ENCODE measurements at regions not wholly inside any gene's neighbourhood (a gene's known extent, or its start where the extent isn't known, plus 50 kb on each side); places are given as distances from the start of the nearest gene placed in this dataset.
"Not testable (repeated sequence)": the region's sequence is repeated elsewhere in the genome, so short reads cannot be mapped to it uniquely, and the experiment has no call there.

- DNase-seq = no peak
Measured at GRCh38 chr9:99489060-99489413, 267.0 kb downstream of the SEC61B start.

- no peak for DNase-seq
Measured at GRCh38 chr9:99490729-99491128, 268.6 kb downstream of the SEC61B start.

- DNase-seq = no peak
Measured at GRCh38 chr9:99491408-99492158, 269.5 kb downstream of the SEC61B start.

- DNase-seq = no peak
Measured at GRCh38 chr9:99497641-99498040, 275.6 kb downstream of the SEC61B start.

- not testable (repeated sequence) for DNase-seq
Measured at GRCh38 chr9:99498979-99499378, 276.9 kb downstream of the SEC61B start.

GRCh38 chr9:99505936-99506335 lies 283.9 kb downstream of the SEC61B start:
- no peak for DNase-seq

- DNase-seq = no peak
Measured at GRCh38 chr9:99506747-99507348, 284.8 kb downstream of the SEC61B start.

DNA sequence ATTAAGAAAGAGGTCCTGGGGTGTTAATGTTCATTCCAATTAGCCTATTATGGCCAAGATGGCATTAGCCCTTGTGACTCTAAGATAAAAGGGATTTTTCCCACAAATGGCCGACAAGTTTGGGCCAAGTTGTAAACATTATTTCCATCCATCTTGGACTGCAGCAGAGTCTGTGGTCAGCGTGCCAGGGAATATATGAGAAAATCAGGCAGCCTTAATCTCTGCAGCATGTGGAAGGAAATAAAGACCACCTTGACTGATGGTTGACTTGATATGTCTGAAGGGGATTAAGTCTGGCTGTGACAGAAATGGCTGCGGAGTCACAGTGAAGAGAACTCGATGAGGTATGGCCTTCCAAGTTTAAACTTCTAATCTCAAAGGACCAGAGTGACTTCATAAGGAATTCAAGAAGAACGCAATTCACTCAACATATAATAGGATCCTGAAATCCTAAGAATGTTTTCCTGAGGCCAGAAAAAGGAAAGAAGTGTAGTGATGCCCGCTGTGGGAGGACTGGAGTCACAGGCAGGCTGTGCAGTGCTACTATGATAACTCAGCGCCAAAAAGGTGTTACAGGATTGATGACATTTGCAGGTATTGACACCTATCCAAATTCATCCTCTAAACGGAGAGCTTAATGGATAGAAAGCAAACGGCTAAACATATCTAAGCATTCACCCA lies 287.1 kb downstream of the SEC61B start:
- DNase-seq = no peak

- DNase-seq = no peak
Measured at GRCh38 chr9:99509900-99510535, 287.9 kb downstream of the SEC61B start.

DNA sequence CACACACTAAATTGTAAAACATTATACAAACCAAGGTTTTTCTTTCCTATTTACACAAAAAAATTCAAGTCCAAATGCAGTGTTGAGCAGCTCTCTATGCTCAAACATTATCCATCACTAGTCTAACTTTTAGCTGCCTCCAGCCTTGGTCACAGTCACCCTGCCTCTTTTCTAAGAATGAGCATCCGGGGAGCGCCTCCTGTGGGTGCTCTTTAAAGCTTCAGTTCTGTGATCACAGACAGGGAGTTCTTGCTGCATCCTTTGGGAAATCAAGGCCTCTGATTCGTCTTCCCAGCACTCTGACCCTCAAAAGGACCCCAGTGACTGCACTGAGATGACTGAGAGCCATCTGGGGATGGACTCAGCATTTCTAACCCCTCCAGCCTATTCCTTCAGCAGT lies 289.6 kb downstream of the SEC61B start:
- no peak for DNase-seq

DNA sequence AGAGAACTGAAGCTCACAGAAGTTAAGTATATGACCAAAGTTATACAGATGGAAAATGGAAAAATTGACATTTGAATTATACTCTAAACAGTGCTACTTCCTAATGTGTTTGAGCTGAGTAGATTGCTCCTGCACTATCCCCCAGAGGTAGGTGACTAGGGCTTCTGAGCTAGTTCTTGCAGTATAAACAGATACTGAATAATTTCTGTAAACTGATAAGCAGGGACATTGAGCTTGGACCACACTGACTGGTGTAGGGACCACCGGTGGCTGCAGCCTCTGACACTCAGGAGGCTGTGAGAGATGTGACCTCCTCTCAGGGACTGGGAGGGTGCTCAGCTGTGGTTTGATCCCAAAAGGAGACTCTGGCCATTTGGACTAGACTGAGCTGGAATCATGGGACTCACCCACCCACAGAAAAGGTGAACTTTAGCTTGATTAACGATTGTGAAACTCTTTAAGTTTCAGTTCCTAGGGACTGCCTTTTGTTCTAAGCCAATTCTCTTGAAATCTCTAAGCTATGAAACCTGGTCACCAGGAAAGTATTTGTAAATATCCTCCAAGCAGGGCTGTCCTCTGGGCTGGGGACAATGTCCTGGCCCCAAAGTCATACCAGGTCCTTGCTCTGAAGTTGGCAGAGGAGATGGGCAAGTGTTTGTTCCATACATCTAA lies 291.5 kb downstream of the SEC61B start:
- no peak for DNase-seq

- DNase-seq = no peak
Measured at GRCh38 chr9:99515093-99515492, 293.0 kb downstream of the SEC61B start.

GRCh38 chr9:99515895-99516656 lies 294.0 kb downstream of the SEC61B start:
- no peak for DNase-seq

- no peak for DNase-seq
Measured at GRCh38 chr9:99516657-99517049, 294.6 kb downstream of the SEC61B start.

DNA sequence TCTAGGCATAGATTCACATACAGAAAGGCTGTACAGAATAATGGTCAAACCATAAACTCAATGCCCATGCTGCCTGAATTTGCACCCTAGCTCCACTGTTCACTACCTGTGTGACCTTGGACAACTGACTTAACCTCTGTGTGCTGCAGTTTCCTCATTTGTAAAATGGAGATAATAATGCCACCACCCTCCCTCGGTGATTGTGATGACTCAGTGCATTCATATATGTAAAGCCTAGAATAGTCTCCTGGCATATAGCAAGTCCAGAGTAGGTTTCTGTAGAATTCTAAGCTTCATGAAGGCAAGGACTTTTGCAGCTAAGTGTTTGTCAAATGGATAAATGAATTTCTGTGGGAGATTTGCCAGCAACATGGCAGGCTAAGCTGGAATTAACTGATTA lies 297.8 kb upstream of the NR4A3 start:
- DNase-seq = no peak

- DNase-seq = no peak
Measured at GRCh38 chr9:99531313-99531712, 290.4 kb upstream of the NR4A3 start.

DNA sequence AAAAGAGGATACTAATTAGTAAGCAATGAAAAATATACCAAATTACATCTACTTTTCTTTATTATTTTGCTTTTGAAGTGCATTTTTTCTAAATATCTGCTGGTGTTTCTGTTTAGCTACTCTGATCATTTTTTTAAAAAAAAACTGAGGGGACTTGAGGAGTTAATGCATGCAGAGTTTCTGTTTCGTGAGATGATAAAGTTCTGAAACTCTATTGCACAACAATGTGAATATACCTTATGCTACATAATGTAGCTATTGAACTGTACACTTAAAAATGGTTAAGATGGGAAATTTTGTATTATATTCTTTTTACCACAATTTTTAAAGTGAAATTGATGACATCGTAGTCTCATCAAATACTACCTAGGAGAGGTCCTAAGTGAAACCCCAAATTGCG lies 288.3 kb upstream of the NR4A3 start:
- no peak for DNase-seq

- DNase-seq = no peak
Measured at GRCh38 chr9:99537996-99538395, 283.7 kb upstream of the NR4A3 start.

DNA sequence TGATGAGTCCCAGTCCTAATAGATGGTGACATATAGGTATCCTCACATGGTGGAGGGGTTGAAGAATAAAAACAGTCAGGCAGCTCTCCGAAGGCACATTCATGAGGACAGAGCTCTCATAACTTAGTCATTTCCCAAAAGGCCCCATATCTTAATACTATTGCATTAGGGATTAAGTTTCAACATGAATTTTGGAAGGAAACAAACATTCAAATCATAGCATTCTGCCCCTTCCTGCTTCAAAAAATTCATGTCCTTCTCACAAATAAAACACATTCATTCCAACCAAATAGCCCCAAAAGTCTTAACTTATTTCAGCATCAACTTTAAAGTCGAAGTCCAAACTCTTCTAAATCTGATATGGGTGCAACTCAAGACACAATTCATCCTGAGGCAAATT lies 277.2 kb upstream of the NR4A3 start:
- no peak for DNase-seq

GRCh38 chr9:99549441-99549840 lies 272.2 kb upstream of the NR4A3 start:
- no peak for DNase-seq

DNA sequence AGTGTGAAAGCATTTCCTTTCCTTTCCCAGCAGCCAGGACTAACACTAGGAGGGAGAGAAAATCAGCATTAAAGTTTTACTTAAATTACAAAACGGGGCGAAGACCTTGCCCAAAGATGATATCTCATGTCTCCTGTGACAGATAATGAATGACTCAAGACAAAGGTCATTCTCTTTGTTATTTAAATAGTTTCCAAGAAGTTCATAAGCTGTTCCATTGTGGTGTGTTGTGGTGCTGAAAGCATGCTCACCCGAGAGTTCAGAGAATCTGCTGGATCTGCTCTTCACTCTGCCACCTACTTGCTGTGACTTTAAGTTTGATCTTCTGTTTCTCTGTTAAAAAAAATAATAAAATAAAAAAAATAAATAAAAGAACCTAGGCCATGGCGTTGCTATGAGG lies 265.9 kb upstream of the NR4A3 start:
- no peak for DNase-seq

DNA sequence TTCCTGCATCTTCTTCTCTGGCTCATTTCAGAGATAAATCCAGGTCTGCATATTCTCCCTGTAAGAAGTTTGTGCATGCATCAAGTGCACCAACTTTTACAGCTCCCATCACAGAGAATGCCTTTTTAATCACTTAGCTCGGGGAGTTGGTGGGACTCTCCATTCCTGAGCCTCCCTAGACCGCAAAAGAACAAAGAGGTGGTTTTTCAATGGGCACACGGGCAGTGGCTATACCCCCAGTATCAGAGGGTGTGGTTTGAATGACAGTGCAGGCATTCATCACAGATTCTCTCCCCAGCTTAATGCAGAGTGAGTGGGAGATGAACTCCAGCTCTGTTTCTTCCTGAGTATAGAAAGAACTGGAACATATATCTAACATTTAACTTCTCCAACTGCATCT lies 264.7 kb upstream of the NR4A3 start:
- no peak for DNase-seq

DNA sequence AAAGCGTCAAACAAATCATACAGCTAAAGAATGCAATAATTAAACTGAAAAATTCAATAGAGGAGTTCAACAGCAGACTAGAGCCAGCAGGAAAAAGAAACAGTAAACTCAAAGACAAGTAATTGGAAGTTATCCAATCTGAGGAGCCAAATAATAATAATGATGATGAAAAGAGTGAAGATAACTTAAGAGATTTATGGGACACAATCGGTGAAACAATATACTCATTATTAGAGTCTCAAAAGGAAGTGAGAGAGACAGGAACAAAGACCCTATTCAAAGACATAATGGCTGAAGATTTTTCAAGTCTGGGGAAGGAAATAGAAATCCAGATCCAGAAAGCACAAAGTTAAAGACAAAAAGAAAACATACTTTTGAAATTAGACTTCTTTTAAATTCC lies 263.9 kb upstream of the NR4A3 start:
- DNase-seq = no peak
